CD8-positive, alpha-beta memory T cell (primary cell): ENCODE measurements at regions not wholly inside any gene's neighbourhood (a gene's known extent, or its start where the extent isn't known, plus 50 kb on each side); places are given as distances from the start of the nearest gene placed in this dataset.

Experiments used
- CTCF ChIA-PET: fragments of 350-600 bp; sonication (Branson Sonifier 250); formaldehyde crosslinking; loops from one replicate; lab custom pipeline; 2021; ENCODE audit warnings: antibody characterized with exemption; lab: Charles Lee
- POLR2A ChIA-PET: fragments of 350-600 bp; sonication (Branson Sonifier 250); formaldehyde crosslinking; loops from one replicate; lab custom pipeline; 2021; ENCODE audit warnings: antibody characterized with exemption; lab: Charles Lee
- DNase-seq, 5 donors: peaks; one replicate each; pipeline versions ENCODE4 v3.0.0 to v3.0.0-alpha.2; 2020 to 2022; ENCODE audit warnings: mixed read lengths in 1 of 5
- H3K27ac ChIP-seq: one replicate; pipeline ENCODE4 v1.7.0; 2013; ENCODE audit warnings: low read depth, mild to moderate bottlenecking, low read length, moderate library complexity
- H3K27me3 ChIP-seq: 2 replicates; pipeline ENCODE4 v1.7.0; 2013; ENCODE audit warnings: low read length, mild to moderate bottlenecking; ENCODE audit not compliant: insufficient read depth, poor library complexity, severe bottlenecking
- H3K36me3 ChIP-seq: 2 replicates; pipeline ENCODE4 v1.7.0; 2013; ENCODE audit warnings: mild to moderate bottlenecking, low read length, moderate library complexity; ENCODE audit not compliant: insufficient read depth
- H3K4me1 ChIP-seq: 2 replicates; pipeline ENCODE4 v1.7.0; 2013; ENCODE audit warnings: mild to moderate bottlenecking, low read length, moderate library complexity; ENCODE audit not compliant: insufficient read depth
- H3K4me3 ChIP-seq: 2 replicates; pipeline ENCODE4 v1.7.0; 2013; ENCODE audit warnings: mild to moderate bottlenecking, low read length
- H3K9me3 ChIP-seq: 2 replicates; pipeline ENCODE4 v1.7.0; 2013; ENCODE audit warnings: mild to moderate bottlenecking, low read length
- H3K27ac Mint-ChIP-seq, 8 donors: one replicate each; pipeline ENCODE4 v1.8.0; 2020 to 2021; ENCODE audit warnings: mixed read lengths in 8 of 8, mild to moderate bottlenecking in 6 of 8, inconsistent platforms in 3 of 8, moderate library complexity in 3 of 8
- H3K27me3 Mint-ChIP-seq, 2 donors: one replicate each; pipeline ENCODE4 v1.8.0; 2020 to 2021; ENCODE audit warnings: mixed read lengths in 2 of 2, mild to moderate bottlenecking in 1 of 2, moderate library complexity in 1 of 2
- H3K36me3 Mint-ChIP-seq, 3 donors: one replicate each; pipeline ENCODE4 v1.8.0; 2020 to 2021; ENCODE audit warnings: mixed read lengths in 3 of 3, inconsistent platforms in 1 of 3, mild to moderate bottlenecking in 1 of 3
- H3K4me1 Mint-ChIP-seq, 3 donors: one replicate each; pipeline ENCODE4 v1.8.0; 2020 to 2021; ENCODE audit warnings: mixed read lengths in 3 of 3, inconsistent platforms in 1 of 3, mild to moderate bottlenecking in 1 of 3
- H3K4me3 Mint-ChIP-seq, 7 donors: one replicate each; pipeline ENCODE4 v1.8.0; 2020 to 2021; ENCODE audit warnings: mixed read lengths in 7 of 7, mild to moderate bottlenecking in 6 of 7, moderate library complexity in 4 of 7, inconsistent platforms in 2 of 7
- H3K9me3 Mint-ChIP-seq, 5 donors: one replicate each; pipeline ENCODE4 v1.8.0; 2020 to 2022; ENCODE audit warnings: mixed read lengths in 5 of 5, mild to moderate bottlenecking in 3 of 5, moderate library complexity in 2 of 5, inconsistent platforms in 1 of 5

- Mint-ChIP-seq H3K4me1 (no peaks in the 10 kb centered on the region), H3K4me3 (no peak overlapping the region), H3K27me3 (peaks cover 4 to 13% of the 10 kb centered on the region in 2 donors), H3K9me3 (peaks cover 0 to 7% (median 0%) of the 10 kb centered on the region in 5 donors), H3K27ac (no peak overlapping the region), H3K36me3 (no peaks in the 10 kb centered on the region)
- H3K9me3 ChIP-seq = no peaks in the 10 kb centered on the region
- no peaks in the 10 kb centered on the region for H3K27me3 ChIP-seq
- H3K27ac ChIP-seq = no peak overlapping the region
- ChIA-PET POLR2A (no interaction called here), CTCF (no interaction called here)
- H3K4me3 ChIP-seq = no peak overlapping the region
- no peak for DNase-seq
- no peaks in the 10 kb centered on the region for H3K36me3 ChIP-seq
- H3K4me1 ChIP-seq = no peaks in the 10 kb centered on the region
Observed at GRCh38 chr18:75864816-75865215, 437.3 kb upstream of the SMIM21 start.

- Mint-ChIP-seq H3K27ac (no peak overlapping the region), H3K4me3 (no peak overlapping the region), H3K4me1 (no peaks in the 10 kb centered on the region), H3K27me3 (peaks cover 4 to 18% of the 10 kb centered on the region in 2 donors), H3K36me3 (no peaks in the 10 kb centered on the region), H3K9me3 (peaks cover 0 to 7% (median 2%) of the 10 kb centered on the region in 5 donors)
- ChIA-PET POLR2A (no interaction called here), CTCF (no interaction called here)
- Histone ChIP-seq H3K4me3 (no peak overlapping the region), H3K27me3 (no peaks in the 10 kb centered on the region), H3K27ac (no peak overlapping the region), H3K4me1 (no peaks in the 10 kb centered on the region), H3K9me3 (no peaks in the 10 kb centered on the region), H3K36me3 (no peaks in the 10 kb centered on the region)
- DNase-seq = no peak
Observed at GRCh38 chr18:75863696-75864095, 436.2 kb upstream of the SMIM21 start.

- no peak overlapping the region for H3K27ac Mint-ChIP-seq
- H3K4me3 Mint-ChIP-seq = no peak overlapping the region
- Histone ChIP-seq H3K4me1 (no peaks in the 10 kb centered on the region), H3K36me3 (no peaks in the 10 kb centered on the region), H3K4me3 (no peak overlapping the region), H3K9me3 (no peaks in the 10 kb centered on the region), H3K27ac (no peak overlapping the region), H3K27me3 (no peaks in the 10 kb centered on the region)
- H3K36me3 Mint-ChIP-seq = no peaks in the 10 kb centered on the region
- no peak for DNase-seq
- POLR2A ChIA-PET = no interaction called here
- peaks cover 3 to 19% of the 10 kb centered on the region in 2 donors for H3K27me3 Mint-ChIP-seq
- CTCF ChIA-PET = no interaction called here
- H3K9me3 Mint-ChIP-seq = peaks cover 0 to 7% (median 2%) of the 10 kb centered on the region in 5 donors
- no peaks in the 10 kb centered on the region for H3K4me1 Mint-ChIP-seq
Observed at GRCh38 chr18:75862458-75862857, 435.0 kb upstream of the SMIM21 start.

- H3K27ac Mint-ChIP-seq = no peak overlapping the region
- no peaks in the 10 kb centered on the region for H3K9me3 ChIP-seq
- H3K27me3 ChIP-seq = no peaks in the 10 kb centered on the region
- H3K9me3 Mint-ChIP-seq = peaks cover 0 to 7% (median 2%) of the 10 kb centered on the region in 5 donors
- H3K4me1 Mint-ChIP-seq = no peaks in the 10 kb centered on the region
- DNase-seq = no peak
- POLR2A ChIA-PET = no interaction called here
- CTCF ChIA-PET = no interaction called here
- H3K36me3 ChIP-seq = no peaks in the 10 kb centered on the region
- H3K27ac ChIP-seq = no peak overlapping the region
- no peaks in the 10 kb centered on the region for H3K36me3 Mint-ChIP-seq
- no peaks in the 10 kb centered on the region for H3K4me1 ChIP-seq
- no peak overlapping the region for H3K4me3 ChIP-seq
- peaks cover 1 to 19% of the 10 kb centered on the region in 2 donors for H3K27me3 Mint-ChIP-seq
- no peak overlapping the region for H3K4me3 Mint-ChIP-seq
Observed at GRCh38 chr18:75860166-75860565, 432.7 kb upstream of the SMIM21 start.

GRCh38 chr18:75859533-75859932 lies 432.0 kb upstream of the SMIM21 start:
- Mint-ChIP-seq H3K9me3 (peaks cover 0 to 7% (median 2%) of the 10 kb centered on the region in 5 donors), H3K27me3 (peaks cover 3 to 19% of the 10 kb centered on the region in 2 donors), H3K4me1 (no peaks in the 10 kb centered on the region), H3K4me3 (no peak overlapping the region), H3K36me3 (no peaks in the 10 kb centered on the region), H3K27ac (no peak overlapping the region)
- no peak overlapping the region for H3K4me3 ChIP-seq
- no peaks in the 10 kb centered on the region for H3K27me3 ChIP-seq
- ChIA-PET CTCF (no interaction called here), POLR2A (no interaction called here)
- H3K36me3 ChIP-seq = no peaks in the 10 kb centered on the region
- H3K9me3 ChIP-seq = no peaks in the 10 kb centered on the region
- no peak overlapping the region for H3K27ac ChIP-seq
- DNase-seq = no peak
- no peaks in the 10 kb centered on the region for H3K4me1 ChIP-seq

- peaks cover 4 to 19% of the 10 kb centered on the region in 2 donors for H3K27me3 Mint-ChIP-seq
- H3K9me3 ChIP-seq = no peaks in the 10 kb centered on the region
- H3K9me3 Mint-ChIP-seq = peaks cover 0 to 7% (median 2%) of the 10 kb centered on the region in 5 donors
- DNase-seq = no peak
- H3K4me3 ChIP-seq = no peak overlapping the region
- ChIA-PET CTCF (no interaction called here), POLR2A (no interaction called here)
- H3K27me3 ChIP-seq = no peaks in the 10 kb centered on the region
- H3K4me3 Mint-ChIP-seq = no peak overlapping the region
- H3K4me1 Mint-ChIP-seq = no peaks in the 10 kb centered on the region
- H3K27ac ChIP-seq = no peak overlapping the region
- H3K27ac Mint-ChIP-seq = no peak overlapping the region
- H3K36me3 ChIP-seq = no peaks in the 10 kb centered on the region
- no peaks in the 10 kb centered on the region for H3K4me1 ChIP-seq
- no peaks in the 10 kb centered on the region for H3K36me3 Mint-ChIP-seq
Observed at GRCh38 chr18:75858754-75859153, 431.3 kb upstream of the SMIM21 start.

GRCh38 chr18:75857558-75857957 lies 430.1 kb upstream of the SMIM21 start:
- Mint-ChIP-seq H3K36me3 (no peaks in the 10 kb centered on the region), H3K4me3 (no peak overlapping the region), H3K27me3 (peaks cover 4 to 19% of the 10 kb centered on the region in 2 donors), H3K9me3 (peaks cover 0 to 9% (median 2%) of the 10 kb centered on the region in 5 donors), H3K27ac (no peak overlapping the region), H3K4me1 (no peaks in the 10 kb centered on the region)
- no peak overlapping the region for H3K27ac ChIP-seq
- no peaks in the 10 kb centered on the region for H3K36me3 ChIP-seq
- POLR2A ChIA-PET = no interaction called here
- no peak overlapping the region for H3K4me3 ChIP-seq
- H3K27me3 ChIP-seq = no peaks in the 10 kb centered on the region
- CTCF ChIA-PET = no interaction called here
- H3K4me1 ChIP-seq = no peaks in the 10 kb centered on the region
- DNase-seq = no peak
- no peaks in the 10 kb centered on the region for H3K9me3 ChIP-seq

GRCh38 chr18:75854808-75855207 lies 427.3 kb upstream of the SMIM21 start:
- ChIA-PET CTCF (no interaction called here), POLR2A (no interaction called here)
- Histone ChIP-seq H3K9me3 (no peaks in the 10 kb centered on the region), H3K27ac (no peak overlapping the region), H3K36me3 (no peaks in the 10 kb centered on the region), H3K4me1 (no peaks in the 10 kb centered on the region), H3K4me3 (no peak overlapping the region), H3K27me3 (no peaks in the 10 kb centered on the region)
- H3K4me3 Mint-ChIP-seq = no peak overlapping the region
- H3K36me3 Mint-ChIP-seq = no peaks in the 10 kb centered on the region
- H3K4me1 Mint-ChIP-seq = no peaks in the 10 kb centered on the region
- H3K27ac Mint-ChIP-seq = no peak overlapping the region
- H3K9me3 Mint-ChIP-seq = peaks cover 0 to 5% (median 2%) of the 10 kb centered on the region in 5 donors
- peaks cover 2 to 6% of the 10 kb centered on the region in 2 donors for H3K27me3 Mint-ChIP-seq
- no peak for DNase-seq

- Mint-ChIP-seq H3K36me3 (no peaks in the 10 kb centered on the region), H3K9me3 (peaks cover 0 to 5% (median 0%) of the 10 kb centered on the region in 5 donors), H3K27me3 (peaks cover 2% of the 10 kb centered on the region in 2 donors), H3K27ac (peak overlapping the region in 1 of 8 donors; percentile 50), H3K4me3 (peak overlapping the region in 1 of 7 donors; percentile 75), H3K4me1 (no peaks in the 10 kb centered on the region)
- ChIA-PET CTCF (no interaction called here), POLR2A (no interaction called here)
- no peaks in the 10 kb centered on the region for H3K4me1 ChIP-seq
- no peaks in the 10 kb centered on the region for H3K9me3 ChIP-seq
- H3K4me3 ChIP-seq = no peak overlapping the region
- H3K27ac ChIP-seq = no peak overlapping the region
- DNase-seq = no peak
- no peaks in the 10 kb centered on the region for H3K36me3 ChIP-seq
- H3K27me3 ChIP-seq = no peaks in the 10 kb centered on the region
Observed at GRCh38 chr18:75854174-75854573, 426.7 kb upstream of the SMIM21 start.
